HepG2 (cell line): ENCODE measurements at regions not wholly inside any gene's neighbourhood (a gene's known extent, or its start where the extent isn't known, plus 50 kb on each side); places are given as distances from the start of the nearest gene placed in this dataset.

Source experiments
- ATAC-seq: fragments of 200-7000 bp; cut with Tn5 transposase; 3 replicates; pipeline ENCODE4 v1.9.1; 2020; ENCODE audit warnings: mild to moderate bottlenecking, moderate library complexity
- BruUV-seq: library from RNA; stranded (reverse); fragments of 400-500 nt; replicated peaks from 2 replicates; lab custom pipeline; 2021; lab: Mats Ljungman, UMichigan
- CTCF ChIA-PET: fragments of 300-600 bp; formaldehyde crosslinking; extraction: SDS; loops from one replicate; lab custom pipeline; 2021; ENCODE audit warnings: low total read pairs, inconsistent platforms, low intra/inter-chr PET ratio; lab: Yijun Ruan, JAX
- POLR2A ChIA-PET: fragments of 350-600 bp; sonication (Branson Sonifier 250); formaldehyde crosslinking; loops from one replicate; lab custom pipeline; 2020; ENCODE audit warnings: antibody characterized with exemption, inconsistent platforms; lab: Yijun Ruan, JAX
- DNase-seq: peaks from one replicate; pipeline ENCODE4 v3.0.0-alpha.2; 2015; ENCODE audit warnings: low spot score
- FAIRE-seq: peaks from 3 replicates; lab custom pipeline; 2011; peaks lifted over from hg19 to GRCh38; lab: Jason Lieb, UNC
- H2AFZ ChIP-seq: one replicate; pipeline ENCODE4 v1.6.1; 2011; ENCODE audit warnings: low read length, inconsistent platforms
- H3K27ac ChIP-seq: fragments of 300-600 bp; 3 replicates; pipeline ENCODE4 v1.8.0; 2011; ENCODE audit warnings: mixed run types, mild to moderate bottlenecking, mixed read lengths, low read length, inconsistent platforms; ENCODE audit not compliant: insufficient read depth; ENCODE audit errors: extremely low read length
- H3K27me3 ChIP-seq, 2 experiments: fragments of 200-600 bp in 1 of 2; 2 replicates in 1 of 2; 3 replicates in 1 of 2; pipeline versions ENCODE4 v1.6.0 to v1.8.0; 2011; ENCODE audit warnings: low read length in 2 of 2, mild to moderate bottlenecking in 2 of 2, moderate library complexity in 2 of 2, inconsistent platforms in 1 of 2; ENCODE audit not compliant: insufficient read depth in 2 of 2, control insufficient read depth in 1 of 2
- H3K36me3 ChIP-seq, 2 experiments: fragments of 200-600 bp in 1 of 2; replicated peaks in 1 of 2; 2 replicates in 1 of 2; 3 replicates in 1 of 2; pipeline versions ENCODE4 v1.5.1 to v1.8.0; 2011; ENCODE audit warnings: low read length in 2 of 2, inconsistent platforms in 1 of 2; ENCODE audit not compliant: insufficient read depth in 2 of 2, control insufficient read depth in 1 of 2
- H3K4me1 ChIP-seq: 2 replicates; pipeline ENCODE4 v1.5.1; 2012; ENCODE audit warnings: low read length, inconsistent platforms; ENCODE audit not compliant: insufficient read depth
- H3K4me2 ChIP-seq: 2 replicates; pipeline ENCODE4 v1.6.0; 2011; ENCODE audit warnings: low read depth, low read length, inconsistent platforms
- H3K4me3 ChIP-seq, 3 experiments: fragments of 200-600 bp in 1 of 3; sonication (generic), shearing (Covaris generic) in 1 of 3; replicated peaks in 1 of 3; 2 replicates each; pipeline ENCODE4 v1.5.1; 2011 to 2016; ENCODE audit warnings: low read length in 3 of 3, inconsistent platforms in 2 of 3, low read depth in 2 of 3, mild to moderate bottlenecking in 2 of 3, control low read depth in 1 of 3, mixed read lengths in 1 of 3; ENCODE audit not compliant: insufficient read depth in 1 of 3
- H3K79me2 ChIP-seq: one replicate; pipeline ENCODE4 v1.6.1; 2011; ENCODE audit warnings: low read length, inconsistent platforms; ENCODE audit not compliant: insufficient read depth
- H3K9ac ChIP-seq: 2 replicates; pipeline ENCODE4 v1.6.0; 2011; ENCODE audit warnings: mild to moderate bottlenecking, low read depth, low read length, inconsistent platforms; ENCODE audit not compliant: insufficient read depth
- H3K9me3 ChIP-seq: 2 replicates; pipeline ENCODE4 v1.5.1; 2012; ENCODE audit warnings: mild to moderate bottlenecking, low read length
- H4K20me1 ChIP-seq: 2 replicates; pipeline ENCODE4 v1.6.0; 2011; ENCODE audit warnings: inconsistent platforms, mild to moderate bottlenecking, low read length, moderate library complexity; ENCODE audit not compliant: insufficient read depth
- CSRNP2 ChIP-seq: sonication (generic); formaldehyde crosslinking; conservative IDR thresholded peaks from 2 replicates; pipeline ENCODE4 v1.8.0; 2022; ENCODE audit warnings: low read depth, missing genetic modification reagents
- ELK4 ChIP-seq: sonication (generic); formaldehyde crosslinking; IDR thresholded peaks from 2 replicates; pipeline ENCODE4 v1.9.0; 2021; ENCODE audit warnings: missing genetic modification reagents, borderline replicate concordance
- FOXJ3 ChIP-seq: sonication (generic); formaldehyde crosslinking; IDR thresholded peaks from 2 replicates; pipeline ENCODE4 v1.4.0; 2020; ENCODE audit warnings: missing genetic modification reagents, mild to moderate bottlenecking, borderline replicate concordance
- IRF1 ChIP-seq: sonication (generic); formaldehyde crosslinking; IDR thresholded peaks from 2 replicates; pipeline ENCODE4 v1.4.0; 2020; ENCODE audit warnings: low read depth, mild to moderate bottlenecking, missing genetic modification reagents
- KDM3A ChIP-seq: IDR thresholded peaks from 2 replicates; pipeline ENCODE4 v1.6.1; 2018; ENCODE audit warnings: low read depth, missing compliant biosample characterization
- MIER3 ChIP-seq: IDR thresholded peaks from 2 replicates; pipeline ENCODE4 v1.6.1; 2016; ENCODE audit warnings: missing compliant biosample characterization, borderline replicate concordance
- MLX ChIP-seq: IDR thresholded peaks from 2 replicates; pipeline ENCODE4 v1.6.1; 2016
- TEAD2 ChIP-seq: sonication (generic); formaldehyde crosslinking; IDR thresholded peaks from 2 replicates; pipeline ENCODE4 v1.9.0; 2021; ENCODE audit warnings: missing genetic modification reagents
- ZBTB1 ChIP-seq: sonication (generic); formaldehyde crosslinking; IDR thresholded peaks from 2 replicates; pipeline ENCODE4 v1.4.0; 2020; ENCODE audit warnings: missing genetic modification reagents, borderline replicate concordance
- ZBTB7A ChIP-seq: sonication (generic); formaldehyde crosslinking; IDR thresholded peaks from 2 replicates; pipeline ENCODE4 v1.8.0; 2022; ENCODE audit warnings: mild to moderate bottlenecking, missing genetic modification reagents
- ZEB1 ChIP-seq: IDR thresholded peaks from 2 replicates; pipeline ENCODE4 v1.6.1; 2012; ENCODE audit warnings: mild to moderate bottlenecking, low read depth, inconsistent platforms; ENCODE audit not compliant: insufficient replicate concordance
- ZNF225 ChIP-seq: sonication (generic); formaldehyde crosslinking; IDR thresholded peaks from 2 replicates; pipeline ENCODE4 v1.4.0; 2020; ENCODE audit warnings: mild to moderate bottlenecking, missing genetic modification reagents
- ZNF546 ChIP-seq: sonication (generic); formaldehyde crosslinking; conservative IDR thresholded peaks from 2 replicates; pipeline ENCODE4 v1.8.1; 2023; ENCODE audit warnings: mild to moderate bottlenecking, missing genetic modification reagents
- ZNF615 ChIP-seq: sonication (generic); formaldehyde crosslinking; IDR thresholded peaks from 2 replicates; pipeline ENCODE4 v1.5.0; 2020; ENCODE audit warnings: mild to moderate bottlenecking, missing genetic modification reagents, borderline replicate concordance
- ZNF674 ChIP-seq: sonication (generic); formaldehyde crosslinking; IDR thresholded peaks from 2 replicates; pipeline ENCODE4 v1.5.0; 2020; ENCODE audit warnings: low read depth, mild to moderate bottlenecking, missing genetic modification reagents
- ZNF747 ChIP-seq: sonication (generic); formaldehyde crosslinking; IDR thresholded peaks from 2 replicates; pipeline ENCODE4 v1.8.1; 2023; ENCODE audit warnings: missing genetic modification reagents, mild to moderate bottlenecking, borderline replicate concordance
- ZSCAN21 ChIP-seq: sonication (generic); formaldehyde crosslinking; IDR thresholded peaks from 2 replicates; pipeline ENCODE4 v1.8.0; 2022; ENCODE audit warnings: mild to moderate bottlenecking, missing genetic modification reagents, moderate library complexity, borderline replicate concordance
- WGBS: methylation state at CpG from one replicate; pipeline ENCODE4 v1.1.6; 2017; ENCODE audit warnings: low lambda C conversion rate; 5-methylcytosine and 5-hydroxymethylcytosine counted together
- in situ Hi-C: cut with HindIII; loops from 2 replicates; pipeline ENCODE4 v1.10.0; 2017; ENCODE audit warnings: low pct_unique_long_range_greater_than_20kb; ENCODE audit not compliant: extremely low pct_ligation_motif_present
- intact Hi-C: fragments of 100-400 bp; cut with micrococcal nuclease; formaldehyde crosslinking; loops from one replicate; pipeline ENCODE4 v1.10.0; 2022; ENCODE audit not compliant: unreplicated experiment

GRCh38 chr13:68490594-68490993, 1260.5 kb upstream of the PCDH9 start:
- no peaks in the 10 kb centered on the region for H3K4me1 ChIP-seq
- no peaks in the 10 kb centered on the region for H3K9me3 ChIP-seq
- H3K36me3 ChIP-seq = no peaks in the 10 kb centered on the region
- intact Hi-C loops = no loop called here
- no peak overlapping the region for H3K27ac ChIP-seq
- H3K4me3 ChIP-seq = no peak overlapping the region
- H3K9ac ChIP-seq = no peak overlapping the region
- no peak overlapping the region for H3K4me2 ChIP-seq
- ATAC-seq = no peak
- ChIA-PET POLR2A (no interaction called here), CTCF (no interaction called here)
- H2AFZ ChIP-seq = no peak overlapping the region
- no peak for FAIRE-seq
- H3K79me2 ChIP-seq = no peaks in the 10 kb centered on the region
- no TSS peak for BruUV-seq
- H3K27me3 ChIP-seq = no peaks in the 10 kb centered on the region
- in situ Hi-C loops = no loop called here
- WGBS = 12% methylated on average over 4 of the region's 4 CpGs
- no peaks in the 10 kb centered on the region for H4K20me1 ChIP-seq
- no peak for DNase-seq
- TF ChIP-seq ZBTB7A (CRISPR knock-in tag) (no peak), ELK4 (no peak), ZNF225 (no peak), KDM3A (CRISPR knock-in tag) (no peak), ZNF747 (CRISPR knock-in tag) (no peak), FOXJ3 (CRISPR knock-in tag) (no peak), ZBTB1 (CRISPR knock-in tag) (no peak), ZNF674 (CRISPR knock-in tag) (no peak)

- CTCF ChIA-PET = no interaction called here
- FAIRE-seq (no peak), DNase-seq (peak; percentile 16), ATAC-seq (peak; percentile 71)
- Histone ChIP-seq H3K36me3 (no peaks in the 10 kb centered on the region), H3K4me2 (no peak overlapping the region), H4K20me1 (no peaks in the 10 kb centered on the region), H2AFZ (no peak overlapping the region), H3K27me3 (no peaks in the 10 kb centered on the region), H3K27ac (no peak overlapping the region), H3K9ac (no peak overlapping the region), H3K79me2 (no peaks in the 10 kb centered on the region), H3K4me3 (no peak overlapping the region), H3K4me1 (peaks cover 7% of the 10 kb centered on the region; the same call in 1 of the 2 replicates), H3K9me3 (no peaks in the 10 kb centered on the region)
- 0% methylated on average over 2 of the region's 2 CpGs for WGBS
- in situ Hi-C loops (no loop called here), intact Hi-C loops (loop anchor here (10.0 kb wide), 1 partner anchor 176 kb away; no protein-coding TSS in a partner anchor)
- POLR2A ChIA-PET = no interaction called here
- BruUV-seq = no TSS peak
- TF ChIP-seq MLX (CRISPR knock-in tag) (no peak), MIER3 (no peak), IRF1 (CRISPR knock-in tag) (no peak), ZNF615 (CRISPR knock-in tag) (no peak), CSRNP2 (CRISPR knock-in tag) (no peak), ZNF546 (no peak), TEAD2 (CRISPR knock-in tag) (no peak), ZEB1 (no peak), ZSCAN21 (CRISPR knock-in tag) (no peak)
These were observed 1251.0 kb upstream of the PCDH9 start for GRCh38 chr13:68481130-68481529.
